Kidney capillary endothelial cell (primary cell): ENCODE measurements at regions not wholly inside any gene's neighbourhood (a gene's known extent, or its start where the extent isn't known, plus 50 kb on each side); places are given as distances from the start of the nearest gene placed in this dataset.

Experiments used
- DNase-seq: peaks from one replicate; pipeline ENCODE4 v3.0.0-alpha.2; 2018; ENCODE audit warnings: low spot score

DNA sequence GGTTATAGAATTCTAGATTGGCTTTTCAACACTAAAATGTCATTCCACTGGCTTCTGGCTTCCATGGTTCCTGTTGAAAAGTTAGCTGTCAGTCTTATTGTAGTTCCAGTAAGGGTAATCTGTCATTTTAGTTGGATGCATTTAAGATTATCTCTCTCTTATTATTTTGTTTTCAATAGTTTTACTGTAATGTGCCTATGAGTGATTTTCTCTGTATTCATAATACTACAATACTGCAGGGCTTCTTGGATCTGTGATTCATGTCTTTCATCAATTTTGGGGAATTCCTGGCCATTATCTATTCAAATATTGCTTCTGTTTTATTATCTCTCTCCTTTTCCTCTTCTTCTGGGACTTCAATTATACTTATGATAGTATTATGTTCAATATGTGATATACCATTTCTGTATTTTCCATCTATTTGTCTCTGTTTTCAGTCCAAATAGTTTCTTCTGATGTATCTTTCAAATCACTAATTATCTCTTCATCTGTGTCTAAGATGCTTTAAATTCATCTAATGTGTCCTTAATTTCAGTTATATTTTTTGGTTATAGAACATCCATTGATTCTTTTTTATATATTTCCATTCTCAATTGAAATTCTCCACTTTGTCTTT is 101.5 kb downstream of the KCTD15 start:
- DNase-seq = no peak

GRCh38 chr19:33900817-33901216 is 104.1 kb downstream of the KCTD15 start:
- no peak for DNase-seq

DNA sequence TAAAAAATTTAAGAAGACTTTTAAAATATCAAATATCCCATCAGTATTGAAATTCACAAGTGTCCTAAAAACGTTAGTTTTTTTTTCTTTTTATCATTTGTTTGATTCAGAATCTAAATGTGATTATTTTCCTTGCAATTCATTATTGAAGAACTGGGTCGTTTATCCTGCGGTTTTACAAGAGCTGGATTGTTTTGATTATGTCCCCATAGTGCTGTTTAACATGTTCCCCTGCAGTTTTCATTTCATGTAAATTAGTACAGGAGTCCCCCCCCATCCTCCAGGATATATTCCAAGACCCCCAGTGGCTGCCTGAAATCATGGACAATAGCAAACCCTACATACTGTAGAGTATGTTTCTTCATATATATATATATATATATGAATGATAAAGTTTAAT is 105.7 kb downstream of the KCTD15 start:
- DNase-seq = no peak

- no peak for DNase-seq
These were observed 106.3 kb downstream of the KCTD15 start for GRCh38 chr19:33902802-33903488.

- no peak for DNase-seq
These were observed 106.8 kb downstream of the KCTD15 start for GRCh38 chr19:33903489-33903850.

- DNase-seq = peak; percentile 84
These were observed 108.0 kb downstream of the KCTD15 start for GRCh38 chr19:33904681-33905080.

- peak; percentile 91 for DNase-seq
These were observed 108.8 kb downstream of the KCTD15 start for GRCh38 chr19:33905473-33905936.

DNA sequence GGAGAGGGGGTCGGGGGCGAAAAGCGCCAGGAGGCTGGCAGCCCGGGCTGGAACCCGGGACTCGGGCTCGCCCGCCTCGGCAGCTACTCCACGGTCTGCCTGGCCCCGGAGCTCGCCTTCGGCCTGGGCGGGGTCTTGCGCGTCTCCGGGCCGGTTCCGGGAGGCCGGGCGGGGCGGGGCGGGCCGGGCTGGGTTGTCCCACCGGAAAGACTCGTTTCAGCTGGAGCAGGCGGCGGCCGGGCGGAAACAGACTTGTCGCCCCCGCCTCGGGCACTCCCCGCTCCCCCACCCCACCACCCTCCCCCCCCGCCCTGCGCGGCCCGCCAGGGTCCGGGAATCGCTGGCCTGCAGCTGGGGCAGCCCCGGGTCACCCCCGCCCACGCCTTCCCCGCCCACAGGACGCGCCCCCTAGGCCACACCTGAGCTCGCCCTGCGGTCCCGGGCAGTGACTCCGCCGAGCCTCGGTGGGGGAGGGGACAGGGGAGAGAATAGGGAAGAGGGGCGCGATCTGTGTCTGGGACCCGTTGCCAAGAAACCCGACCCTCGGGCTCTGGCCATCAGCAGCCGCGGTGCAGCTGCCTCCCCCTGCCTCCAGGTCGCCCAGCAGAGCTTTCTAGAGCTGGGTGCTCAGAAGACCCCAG is 109.4 kb downstream of the KCTD15 start:
- peak; percentile 76 for DNase-seq

DNA sequence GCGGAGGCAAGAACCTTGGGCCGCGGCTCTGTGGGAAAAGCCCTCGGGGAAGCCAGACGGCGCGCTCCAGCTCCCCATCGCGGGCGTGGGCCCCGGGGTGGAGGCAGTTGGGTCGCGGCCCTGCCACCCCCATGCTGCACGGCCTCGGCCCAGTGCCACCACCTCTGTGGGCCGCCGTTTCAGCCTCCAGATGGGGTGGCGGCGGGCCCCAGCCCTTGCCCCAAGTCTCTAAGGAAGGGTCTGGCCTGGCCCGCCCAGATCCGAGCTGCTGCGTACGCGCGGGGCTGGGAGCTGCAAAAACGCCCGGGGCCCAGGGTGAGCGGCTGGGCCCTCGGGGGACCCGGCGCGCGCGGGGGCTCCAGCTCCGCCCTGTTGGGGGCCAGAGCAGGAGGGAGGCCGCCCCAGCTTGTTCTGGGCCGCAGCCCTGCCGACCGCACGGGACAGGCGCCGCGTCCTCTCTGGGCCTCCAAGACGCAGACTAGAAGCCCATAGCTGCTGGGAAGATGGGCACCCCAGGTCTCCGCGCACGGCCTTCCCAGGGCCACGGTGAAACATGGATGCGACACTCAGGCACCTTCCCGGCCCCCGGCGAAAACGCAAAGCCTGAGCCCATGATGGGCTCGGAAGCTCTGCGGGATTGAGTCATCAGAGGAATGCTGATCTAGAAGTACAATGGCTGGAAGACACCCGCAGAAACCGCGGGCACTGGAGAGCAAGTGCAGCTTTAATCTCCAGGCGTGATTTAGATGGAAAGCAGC is 110.1 kb downstream of the KCTD15 start:
- peak; percentile 34 for DNase-seq

GRCh38 chr19:33910922-33911321 is 114.3 kb downstream of the KCTD15 start:
- DNase-seq = no peak

GRCh38 chr19:33914599-33914998 is 117.9 kb downstream of the KCTD15 start:
- no peak for DNase-seq

- DNase-seq = no peak
These were observed 120.1 kb downstream of the KCTD15 start for GRCh38 chr19:33916792-33917191.

DNA sequence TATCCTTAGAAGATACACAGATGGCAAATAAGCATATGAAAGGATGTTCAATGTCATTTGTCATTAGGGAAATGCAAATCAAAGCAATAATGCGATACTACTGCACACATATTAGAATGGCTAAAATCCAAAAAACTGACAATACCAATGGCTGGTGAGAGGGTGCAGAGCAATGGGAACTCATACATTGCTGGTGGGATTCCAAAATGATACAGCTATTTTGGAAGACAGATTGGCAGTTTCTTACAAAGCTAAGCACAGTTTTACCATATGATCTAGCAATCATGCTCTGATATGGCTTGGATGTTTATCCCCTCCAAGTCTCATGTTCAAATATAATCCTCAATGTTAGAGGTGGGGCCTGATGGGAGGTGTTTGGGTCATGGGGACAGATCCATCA is 122.6 kb downstream of the KCTD15 start:
- DNase-seq = no peak

DNA sequence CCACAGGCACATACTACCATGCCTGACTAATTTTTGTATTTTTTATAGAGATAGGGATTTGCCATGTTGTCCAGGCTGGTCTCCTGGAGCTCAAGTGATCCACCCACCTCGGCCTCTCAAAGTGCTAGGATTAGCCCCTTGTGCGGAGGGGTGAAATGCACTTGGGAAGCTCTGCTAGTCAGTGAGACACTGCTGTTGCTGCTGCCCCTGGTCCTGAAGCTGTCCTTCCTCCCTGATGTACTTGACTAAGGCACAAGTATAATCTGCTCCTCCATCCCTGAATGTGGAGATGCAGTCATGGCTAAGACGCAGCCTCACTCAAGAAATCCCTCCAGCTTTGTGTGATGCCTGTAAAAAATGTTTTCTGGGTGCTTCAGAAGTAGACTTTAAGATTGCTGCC is 124.5 kb downstream of the KCTD15 start:
- DNase-seq = no peak

- DNase-seq = no peak
These were observed 129.6 kb downstream of the KCTD15 start for GRCh38 chr19:33926306-33926705.

- DNase-seq = no peak
These were observed 131.3 kb downstream of the KCTD15 start for GRCh38 chr19:33927789-33928457.

GRCh38 chr19:33928458-33928950 is 131.8 kb downstream of the KCTD15 start:
- DNase-seq = no peak

DNA sequence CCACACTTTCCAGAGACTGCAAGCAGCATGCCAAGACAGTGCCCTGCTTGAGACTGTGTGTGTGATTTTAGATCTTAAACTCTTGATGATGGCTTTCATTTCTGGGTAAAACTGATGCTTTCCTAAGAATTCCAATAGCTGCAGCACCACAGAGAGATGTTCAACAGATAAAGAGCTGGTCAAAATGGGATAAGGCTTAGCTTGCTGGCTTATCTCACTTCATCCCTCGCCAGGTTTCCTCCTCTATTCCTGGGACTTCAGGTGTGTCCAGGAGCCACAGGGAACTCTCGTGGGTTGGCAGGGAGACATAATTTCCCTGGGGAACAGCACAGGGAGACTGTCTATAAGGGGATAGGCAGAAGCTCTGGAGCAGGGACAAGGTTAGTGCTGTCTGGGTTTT is 137.3 kb downstream of the KCTD15 start:
- DNase-seq = no peak

- no peak for DNase-seq
These were observed 142.2 kb downstream of the KCTD15 start for GRCh38 chr19:33938821-33939220.

GRCh38 chr19:33941133-33941532 is 144.5 kb downstream of the KCTD15 start:
- DNase-seq = no peak

- DNase-seq = no peak
These were observed 150.0 kb downstream of the KCTD15 start for GRCh38 chr19:33946535-33947264.
